ENCODE measurements at regions not wholly inside any gene's neighbourhood (a gene's known extent, or its start where the extent isn't known, plus 50 kb on each side); places are given as distances from the start of the nearest gene placed in this dataset.

DNA sequence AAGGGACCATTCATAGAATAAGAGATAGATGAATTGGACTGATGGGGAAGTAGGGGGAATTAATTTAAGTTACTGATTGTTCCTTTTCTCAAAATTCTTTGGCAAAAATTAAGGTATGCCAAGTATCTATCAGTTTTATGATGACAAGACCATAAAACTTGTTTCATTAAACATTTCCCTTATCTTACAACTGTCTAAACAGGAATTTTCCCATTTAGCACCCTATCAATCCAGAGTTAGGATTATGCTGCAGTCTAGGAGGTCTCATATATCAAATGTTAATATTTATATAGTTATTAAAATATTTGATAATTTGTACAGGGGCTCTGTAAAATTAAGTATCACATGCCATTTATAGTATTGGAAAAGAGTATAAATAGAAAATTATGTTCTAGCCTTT lies 51.5 kb upstream of the ARID1B start:
- no peak for DNase-seq (ENCODE audit: low read depth, low spot score)
- in situ Hi-C loops (cut with HindIII; ENCODE audit: low pct_unique_long_range_greater_than_20kb, low sequenced_read_pairs), result no loop called here

DNA sequence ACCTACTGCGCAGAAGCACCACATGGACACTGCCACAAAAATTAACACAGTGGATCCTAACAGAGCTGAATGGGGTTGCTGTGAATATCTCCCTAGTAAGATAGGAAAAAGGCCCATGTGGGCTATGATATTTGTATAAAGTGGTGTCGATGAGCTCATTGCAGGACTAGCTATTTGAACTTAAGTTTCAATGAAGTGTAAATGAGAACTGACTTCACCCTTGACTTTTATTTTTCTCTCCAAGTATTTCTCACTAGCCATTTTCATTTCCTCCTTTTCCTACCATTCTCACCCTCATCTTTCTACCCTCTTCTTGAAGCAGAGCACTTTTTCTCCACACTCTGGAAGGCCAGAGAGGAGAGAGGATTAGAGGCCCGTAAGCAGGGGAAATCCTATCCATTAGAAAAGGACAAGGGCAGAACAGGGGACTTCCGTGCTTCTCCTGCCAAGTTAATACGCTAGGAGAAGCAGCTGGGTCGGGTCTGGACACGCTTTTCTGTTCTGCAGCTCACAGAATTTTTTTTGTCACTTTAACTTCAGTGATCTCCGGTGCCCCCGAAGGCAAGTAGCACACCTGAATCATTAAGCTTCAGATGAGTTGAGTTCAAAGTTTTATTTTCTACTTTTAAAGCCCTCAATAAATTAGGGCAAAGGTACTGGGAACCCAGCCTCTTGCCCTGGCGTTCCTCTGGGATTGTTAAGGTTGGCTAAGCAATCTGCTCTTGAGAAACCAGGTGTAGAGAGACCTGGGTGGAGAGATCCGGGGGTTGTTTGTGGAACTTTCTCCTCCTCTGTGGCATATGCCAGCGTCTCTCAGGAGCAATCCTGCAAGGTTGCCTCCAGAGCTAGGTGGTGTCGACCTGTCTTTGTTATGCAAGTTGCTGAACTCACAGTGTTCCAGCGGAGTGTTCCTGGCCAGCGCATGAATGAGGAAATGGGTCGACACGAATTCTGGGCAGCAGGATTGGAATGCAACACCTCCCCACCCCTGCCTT lies 56.2 kb upstream of the ARID1B start:
- in situ Hi-C loops (cut with HindIII; ENCODE audit: low pct_unique_long_range_greater_than_20kb, low sequenced_read_pairs), result no loop called here
- no peak for DNase-seq (ENCODE audit: low read depth, low spot score)

DNA sequence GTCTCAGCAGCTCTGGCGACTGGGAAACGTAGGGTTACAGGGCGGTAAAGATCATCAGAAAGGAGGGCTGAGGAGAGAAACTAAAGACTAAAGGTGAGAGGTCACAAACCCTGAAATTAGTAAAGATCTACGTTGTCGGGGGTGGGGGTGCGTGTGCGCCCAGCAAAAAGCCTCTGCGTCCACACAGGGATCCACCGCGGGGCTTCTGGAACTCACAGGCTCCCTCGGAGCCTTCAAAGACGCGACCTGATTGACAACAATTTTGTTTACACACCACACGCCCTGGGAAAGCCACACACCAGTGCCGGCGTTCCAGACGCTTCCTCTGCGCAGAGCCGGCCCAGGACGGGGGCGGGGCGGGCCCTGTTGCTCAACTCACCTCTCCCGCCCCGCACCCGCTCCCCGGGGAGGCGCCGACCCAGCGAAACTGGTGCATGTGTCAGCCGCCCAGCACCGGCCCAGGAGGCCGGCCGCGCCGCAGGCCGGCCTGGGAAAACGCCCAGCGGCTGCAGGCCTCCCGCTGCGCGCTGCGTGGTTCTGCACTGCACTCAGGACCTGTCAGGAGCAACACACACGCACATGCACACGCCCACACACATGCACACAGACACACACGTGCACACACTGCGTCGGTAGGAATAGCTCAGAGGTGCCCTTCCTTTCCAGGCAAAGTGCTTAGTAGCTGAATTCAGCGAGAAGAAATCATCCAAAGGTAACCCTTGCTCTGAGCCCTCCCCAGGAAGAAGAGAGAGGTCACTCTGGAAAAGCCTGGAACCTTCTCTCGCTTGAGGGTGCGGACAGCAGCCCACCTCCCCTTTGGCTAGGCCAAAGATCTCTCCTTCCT lies 57.2 kb upstream of the ARID1B start:
- no peak for DNase-seq (ENCODE audit: low read depth, low spot score)
- in situ Hi-C loops (cut with HindIII; ENCODE audit: low pct_unique_long_range_greater_than_20kb, low sequenced_read_pairs), result no loop called here

DNA sequence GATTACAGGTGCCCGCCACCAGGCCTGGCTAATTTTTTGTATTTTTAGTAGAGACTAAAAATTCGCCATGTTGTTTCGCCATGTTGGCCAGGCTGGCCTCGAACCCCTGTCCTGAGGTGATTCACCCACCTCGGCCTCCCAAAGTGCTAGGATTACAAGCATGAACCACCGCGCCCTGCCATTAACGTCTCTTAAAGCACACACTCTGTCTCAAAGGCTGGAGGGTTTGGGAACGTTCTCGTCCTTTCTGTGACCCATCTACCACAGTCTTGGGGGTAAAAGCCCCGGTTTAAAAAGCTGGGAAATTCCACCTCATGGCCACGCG lies 57.8 kb upstream of the ARID1B start:
- DNase-seq (ENCODE audit: low read depth, low spot score), result no peak
- in situ Hi-C loops (cut with HindIII; ENCODE audit: low pct_unique_long_range_greater_than_20kb, low sequenced_read_pairs), result no loop called here

DNA sequence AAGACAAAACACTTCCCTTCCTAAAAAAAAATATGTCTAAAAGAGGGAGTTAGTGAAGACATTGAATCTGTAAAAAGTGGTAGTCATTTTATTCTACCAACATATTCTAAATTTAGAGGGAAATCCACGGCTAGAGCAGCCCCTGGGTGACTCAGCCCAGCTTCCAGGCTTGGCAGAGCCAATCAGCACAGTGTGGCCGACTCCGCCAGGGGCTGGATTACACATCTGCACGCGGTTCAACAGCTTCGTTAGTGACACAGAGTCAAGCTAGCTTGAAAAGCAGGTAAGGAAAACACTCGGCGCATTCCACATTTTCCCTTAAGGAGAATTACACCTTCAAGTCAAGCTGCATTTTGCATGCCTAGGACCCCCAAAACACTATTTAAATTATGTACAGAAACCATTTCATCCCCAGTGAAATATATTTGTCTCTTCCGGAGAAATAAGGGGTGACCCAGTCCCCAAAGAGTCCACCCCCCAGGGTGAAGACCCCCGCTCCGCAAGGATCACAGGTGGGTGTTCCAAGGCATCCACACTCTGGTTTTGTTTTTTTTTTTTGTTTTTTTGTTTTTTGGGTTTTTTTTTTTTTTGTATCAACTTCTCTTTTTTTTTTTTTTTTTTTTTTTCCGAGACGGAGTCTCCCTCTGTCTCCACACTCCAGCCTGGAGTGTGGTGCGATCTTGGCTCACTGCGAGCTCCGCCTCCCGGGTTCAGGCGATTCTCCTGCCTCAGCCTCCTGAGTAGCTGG lies 58.4 kb upstream of the ARID1B start:
- in situ Hi-C loops (cut with HindIII; ENCODE audit: low pct_unique_long_range_greater_than_20kb, low sequenced_read_pairs), result no loop called here
- no peak for DNase-seq (ENCODE audit: low read depth, low spot score)

DNA sequence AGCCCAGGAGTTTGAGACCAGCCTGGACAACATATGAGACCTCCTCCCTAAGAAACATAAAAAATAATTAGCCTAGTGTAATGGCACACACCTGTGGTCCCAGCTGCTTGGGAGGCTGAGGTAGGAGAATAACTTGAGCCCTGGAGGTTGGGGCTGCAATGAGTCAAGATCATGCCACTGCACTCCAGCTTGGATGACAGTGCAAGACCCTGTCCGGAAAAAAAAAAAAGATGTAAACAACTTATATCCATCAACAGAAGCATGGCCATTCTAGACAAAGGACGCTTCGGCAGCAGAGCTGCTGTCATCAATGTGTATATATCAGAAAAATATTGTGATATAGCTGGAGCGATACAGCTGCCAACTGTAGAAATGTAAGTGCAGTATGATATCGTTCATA lies 59.6 kb upstream of the ARID1B start:
- no peak for DNase-seq (ENCODE audit: low read depth, low spot score)
- in situ Hi-C loops (cut with HindIII; ENCODE audit: low pct_unique_long_range_greater_than_20kb, low sequenced_read_pairs), result no loop called here

DNA sequence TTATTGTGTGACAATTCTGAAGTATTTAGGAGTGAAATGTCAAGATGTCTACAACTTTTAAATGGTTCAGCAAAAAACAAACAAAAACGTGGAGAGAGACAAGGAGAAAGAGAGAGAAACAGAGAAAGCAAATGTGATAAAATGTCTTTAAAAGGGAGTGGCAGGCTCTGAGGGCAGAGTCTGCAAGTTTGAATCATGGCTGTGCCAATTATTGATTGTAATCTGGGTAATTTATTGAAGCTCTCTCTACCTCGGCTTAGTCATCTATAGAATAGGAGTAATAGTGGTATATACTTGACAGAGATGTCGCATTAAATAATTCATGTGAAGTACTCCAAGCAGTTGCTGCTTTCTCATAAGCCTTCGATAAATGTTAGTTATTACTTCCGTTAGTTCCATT lies 61.3 kb upstream of the ARID1B start:
- in situ Hi-C loops (cut with HindIII; ENCODE audit: low pct_unique_long_range_greater_than_20kb, low sequenced_read_pairs), result no loop called here
- DNase-seq (ENCODE audit: low read depth, low spot score), result no peak

DNA sequence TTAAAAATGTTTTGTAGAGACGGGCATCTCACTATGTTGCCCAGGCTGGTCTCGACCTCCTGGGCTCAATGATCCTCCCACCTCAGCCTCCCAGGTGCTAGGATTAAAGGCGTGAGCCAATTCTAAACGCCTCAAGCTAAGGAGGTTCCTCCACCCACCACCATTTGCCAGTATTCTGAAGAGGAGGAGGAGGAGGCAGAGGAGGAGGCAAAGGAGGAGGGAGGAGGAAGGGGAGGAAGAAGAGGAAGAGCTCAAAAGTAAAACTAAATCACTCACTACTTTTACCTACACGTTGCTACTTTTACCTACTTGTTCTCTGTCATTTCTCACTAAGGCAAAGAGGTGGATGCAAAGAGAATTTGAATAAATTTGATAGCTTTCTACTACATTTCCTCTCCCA lies 63.6 kb upstream of the ARID1B start:
- in situ Hi-C loops (cut with HindIII; ENCODE audit: low pct_unique_long_range_greater_than_20kb, low sequenced_read_pairs), result no loop called here
- no peak for DNase-seq (ENCODE audit: low read depth, low spot score)

DNA sequence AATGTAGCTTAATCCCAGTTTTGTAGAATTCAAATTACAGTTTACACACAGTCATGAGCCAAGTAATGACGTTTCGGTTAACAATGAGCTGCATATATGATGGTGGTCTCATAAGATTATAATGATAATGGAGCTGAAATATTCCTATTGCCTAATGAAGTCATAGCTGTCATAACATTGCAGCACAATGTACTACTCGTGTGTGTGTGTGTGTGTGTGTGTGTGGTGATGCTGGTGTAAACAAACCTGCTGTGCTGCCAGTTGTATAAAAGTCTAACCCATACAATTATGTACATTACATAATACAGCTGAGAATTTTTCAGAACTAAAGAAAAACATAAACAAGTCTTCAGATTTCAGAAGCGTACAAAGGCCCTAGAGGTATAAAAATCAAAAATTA lies 66.7 kb upstream of the ARID1B start:
- DNase-seq (ENCODE audit: low read depth, low spot score), result no peak
- in situ Hi-C loops (cut with HindIII; ENCODE audit: low pct_unique_long_range_greater_than_20kb, low sequenced_read_pairs), result no loop called here

DNA sequence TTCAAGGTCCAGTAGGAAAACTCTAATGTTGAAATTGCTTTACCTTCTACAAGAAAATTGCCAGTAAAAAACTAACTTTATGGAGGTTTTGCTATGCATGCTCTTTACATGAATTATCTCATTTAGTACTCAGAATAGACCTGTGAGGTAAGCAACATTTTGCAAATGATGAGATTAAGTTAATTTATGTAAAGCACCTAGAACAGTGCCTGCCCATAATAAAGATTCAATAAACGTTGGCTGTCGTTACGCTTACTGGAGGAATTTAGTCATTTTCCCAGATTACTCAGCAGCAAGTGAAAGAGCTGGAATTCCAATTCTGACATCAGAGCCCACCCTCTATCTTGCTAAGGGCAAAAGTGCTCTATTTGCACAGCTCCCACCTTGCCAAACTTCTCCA lies 69.4 kb upstream of the ARID1B start:
- no peak for DNase-seq (ENCODE audit: low read depth, low spot score)
- in situ Hi-C loops (cut with HindIII; ENCODE audit: low pct_unique_long_range_greater_than_20kb, low sequenced_read_pairs), result no loop called here

DNA sequence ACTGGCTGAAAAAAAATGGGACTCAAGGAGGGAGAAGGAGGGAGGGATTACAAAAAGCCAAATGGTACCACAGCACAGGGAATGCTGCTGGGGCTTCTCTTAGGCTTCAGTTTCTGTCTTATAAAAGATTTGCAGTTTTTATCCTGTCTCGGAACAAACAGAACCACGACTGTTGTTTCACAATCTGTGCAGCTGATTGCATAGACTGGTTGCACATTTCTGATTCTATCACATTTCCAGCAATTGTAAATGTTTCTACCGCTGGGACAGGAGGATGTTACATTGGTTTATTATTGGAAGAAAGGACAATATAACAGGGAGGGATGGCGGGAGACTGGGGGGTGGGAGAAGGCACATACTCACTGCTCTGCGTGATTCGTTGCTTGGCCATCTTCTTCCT lies 73.5 kb upstream of the ARID1B start:
- no peak for DNase-seq (ENCODE audit: low read depth, low spot score)
- in situ Hi-C loops (cut with HindIII; ENCODE audit: low pct_unique_long_range_greater_than_20kb, low sequenced_read_pairs), result no loop called here

DNA sequence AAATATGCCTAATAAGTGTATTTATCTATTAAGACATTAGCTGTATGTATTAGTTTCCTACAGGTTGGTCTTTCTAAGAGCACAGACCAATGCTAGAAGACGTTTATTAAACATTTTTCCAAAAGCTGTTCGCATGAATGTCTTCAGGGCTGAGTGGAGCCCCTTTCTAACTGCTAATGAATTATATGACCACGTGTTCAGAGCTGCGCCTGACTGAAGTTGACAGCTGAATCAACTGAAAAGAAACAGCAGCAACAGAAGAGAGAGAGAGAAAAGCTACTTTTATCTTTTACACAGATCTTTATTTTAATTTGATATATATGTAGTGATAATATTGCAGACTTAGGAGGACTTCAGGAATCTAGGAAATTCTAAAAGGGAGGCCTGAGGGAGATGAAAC lies 75.2 kb upstream of the ARID1B start:
- no peak for DNase-seq (ENCODE audit: low read depth, low spot score)
- in situ Hi-C loops (cut with HindIII; ENCODE audit: low pct_unique_long_range_greater_than_20kb, low sequenced_read_pairs), result no loop called here

DNA sequence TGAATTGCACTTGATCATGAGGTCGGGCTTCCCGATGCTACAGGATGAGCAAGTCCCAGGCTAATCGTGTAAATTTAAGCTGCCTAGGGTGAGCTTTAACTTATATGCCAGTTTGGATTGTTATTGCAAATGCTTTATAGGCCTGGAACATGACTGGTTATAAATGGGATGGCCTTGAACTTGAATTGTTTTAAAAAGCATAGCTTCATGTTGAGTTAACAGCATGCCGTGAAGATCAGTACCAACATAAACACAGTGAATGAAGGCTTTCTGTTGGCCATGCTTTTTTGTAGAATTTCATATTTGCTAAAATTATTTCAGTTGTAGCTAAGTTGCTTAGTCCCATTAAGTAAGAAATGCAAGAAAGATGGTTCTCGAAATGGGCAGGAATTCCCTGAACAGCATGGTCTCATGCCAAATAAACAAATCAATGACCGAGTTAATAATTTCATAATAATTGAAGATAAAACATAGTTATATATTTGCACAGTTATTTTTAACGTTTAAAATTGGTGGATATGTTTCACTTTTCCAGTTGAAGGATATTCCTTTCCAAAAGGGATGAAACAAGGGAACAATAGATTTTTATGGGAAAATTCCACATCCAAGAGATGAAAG lies 76.6 kb upstream of the ARID1B start:
- in situ Hi-C loops (cut with HindIII; ENCODE audit: low pct_unique_long_range_greater_than_20kb, low sequenced_read_pairs), result no loop called here
- DNase-seq (ENCODE audit: low read depth, low spot score), result no peak

DNA sequence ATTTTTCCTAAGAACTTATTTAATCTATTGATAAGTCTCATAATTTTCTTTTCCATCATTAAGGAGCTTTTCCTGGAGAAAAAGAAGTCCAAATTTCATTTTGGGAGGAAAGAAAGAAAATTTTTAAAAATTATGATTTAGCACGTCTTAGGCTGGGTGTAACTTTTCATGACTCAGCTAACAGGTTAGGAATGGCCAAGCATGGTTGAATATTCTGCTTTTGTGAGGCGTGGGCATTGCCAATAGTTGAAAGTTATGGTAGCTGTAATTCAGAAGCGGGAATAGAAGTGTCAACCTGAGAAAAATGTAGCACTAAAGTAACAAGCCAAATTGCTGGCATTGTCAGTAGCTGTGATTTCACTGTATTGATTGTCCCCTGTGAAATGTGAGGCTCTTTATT lies 77.2 kb upstream of the ARID1B start:
- DNase-seq (ENCODE audit: low read depth, low spot score), result no peak
- in situ Hi-C loops (cut with HindIII; ENCODE audit: low pct_unique_long_range_greater_than_20kb, low sequenced_read_pairs), result no loop called here

DNA sequence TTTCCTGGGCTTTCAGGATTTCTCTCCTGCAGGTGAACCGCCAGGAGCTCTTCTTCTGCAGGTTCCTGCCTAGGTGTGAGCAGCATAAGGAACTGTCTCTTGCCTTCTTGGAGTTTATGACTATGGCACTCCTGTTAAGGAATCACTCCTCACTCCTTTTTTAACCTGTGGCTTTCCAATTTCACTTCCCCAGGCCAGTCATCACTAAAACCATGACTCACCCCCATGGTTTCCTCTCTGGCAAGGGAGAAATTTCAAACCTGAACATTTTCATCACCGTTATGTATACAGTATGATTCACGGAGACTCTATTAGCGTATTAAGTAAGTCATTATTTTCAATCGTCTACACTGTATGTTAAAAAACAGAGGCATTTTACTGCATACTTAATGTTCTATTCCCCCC lies 78.2 kb upstream of the ARID1B start:
- in situ Hi-C loops (cut with HindIII; ENCODE audit: low pct_unique_long_range_greater_than_20kb, low sequenced_read_pairs), result no loop called here

DNA sequence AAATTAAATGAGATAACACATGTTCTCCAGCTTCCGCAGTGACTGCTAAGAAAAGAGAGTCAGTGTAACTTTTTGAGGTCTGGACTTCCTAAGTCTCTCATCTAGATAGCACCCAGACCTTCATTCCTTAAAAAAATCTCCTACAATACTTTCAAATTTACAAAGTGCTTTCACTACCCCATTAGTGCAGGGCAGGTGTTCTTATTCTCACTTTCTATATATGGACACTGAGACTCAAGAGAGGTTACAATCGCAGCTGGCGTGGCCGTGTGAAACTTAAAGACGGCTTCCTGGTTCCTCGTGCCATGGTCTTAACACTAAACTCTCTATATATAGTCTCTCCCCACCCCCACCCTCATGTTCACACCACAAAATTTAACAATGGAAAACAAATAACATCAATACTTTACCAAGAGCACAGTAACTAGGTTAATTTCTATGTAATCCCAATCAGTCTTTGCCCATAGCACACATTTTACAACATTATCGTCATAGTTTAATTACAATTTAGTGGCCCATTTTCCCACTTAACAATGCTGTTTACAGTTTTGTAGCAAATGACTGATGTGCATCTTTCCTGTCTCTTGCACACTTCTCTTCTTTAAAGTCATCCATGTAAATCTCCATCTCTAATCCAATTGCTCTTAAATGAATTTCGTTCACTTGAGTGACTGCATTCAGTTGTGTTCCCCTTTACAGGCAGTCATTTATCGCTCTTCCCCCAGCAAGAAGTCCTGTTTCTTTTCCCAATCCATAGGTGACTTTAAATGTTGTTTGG lies 78.8 kb upstream of the ARID1B start:
- in situ Hi-C loops (cut with HindIII; ENCODE audit: low pct_unique_long_range_greater_than_20kb, low sequenced_read_pairs), result no loop called here
- no peak for DNase-seq (ENCODE audit: low read depth, low spot score)

More for the DNA sequence above, 78.2 kb upstream of the ARID1B start:
- no peak for DNase-seq (ENCODE audit: low read depth, low spot score)

DNA sequence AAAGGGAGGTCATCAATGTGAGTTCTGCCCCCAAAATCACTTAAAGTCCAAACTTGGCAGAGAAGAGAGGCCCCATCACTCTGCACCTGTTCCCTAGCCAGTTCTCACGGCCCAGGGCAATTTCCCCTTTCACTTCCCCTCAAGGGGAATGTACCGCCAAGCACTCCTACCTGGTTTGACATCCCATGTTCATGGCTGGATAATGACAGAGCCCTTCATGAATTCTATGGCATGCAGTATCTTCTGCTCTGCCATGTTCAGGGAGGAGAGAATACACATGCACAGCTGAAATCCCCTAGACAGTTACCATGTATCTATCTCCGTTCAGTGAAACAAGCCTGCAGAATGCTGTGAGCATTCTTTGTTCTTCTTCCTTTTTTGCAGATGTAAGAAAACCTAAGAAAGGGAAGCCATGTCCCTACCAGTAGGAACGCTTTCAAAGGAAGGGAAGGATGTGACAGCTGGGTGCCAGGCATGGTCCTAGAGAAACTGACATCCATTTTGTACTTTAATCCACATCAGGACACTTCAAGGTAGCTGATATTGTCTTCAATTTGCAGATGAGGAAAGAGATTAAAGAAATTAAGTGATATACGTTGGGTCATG lies 79.8 kb upstream of the ARID1B start:
- in situ Hi-C loops (cut with HindIII; ENCODE audit: low pct_unique_long_range_greater_than_20kb, low sequenced_read_pairs), result no loop called here
- no peak for DNase-seq (ENCODE audit: low read depth, low spot score)
